K562 (cell line): ENCODE measurements at regions not wholly inside any gene's neighbourhood (a gene's known extent, or its start where the extent isn't known, plus 50 kb on each side); places are given as distances from the start of the nearest gene placed in this dataset.

ENCODE experiments used
- ATAC-seq: fragments of 200-7000 bp; cut with Tn5 transposase; 3 replicates; pipeline ENCODE4 v1.9.1; 2020; ENCODE audit warnings: moderate library complexity
- BruUV-seq: library from RNA; stranded (reverse); fragments of 400-500 nt; replicated peaks from 2 replicates; lab custom pipeline; 2021; lab: Mats Ljungman, UMichigan
- CTCF ChIA-PET: fragments of 300-600 bp; formaldehyde crosslinking; extraction: SDS; loops from one replicate; lab custom pipeline; 2021; ENCODE audit warnings: low intra/inter-chr PET ratio; lab: Yijun Ruan, JAX
- POLR2A ChIA-PET: fragments of 300-600, 350-650 bp; sonication (Branson Sonifier 250); formaldehyde crosslinking; extraction: SDS; loops from one replicate; lab custom pipeline; 2021; ENCODE audit warnings: antibody characterized with exemption, inconsistent platforms; lab: Yijun Ruan, JAX
- DNase-seq, 4 experiments: peaks; one replicate each; pipeline versions ENCODE4 v3.0.0 to v3.0.0-alpha.2; 2011 to 2018; ENCODE audit warnings: low spot score in 3 of 4, mixed read lengths in 3 of 4; ENCODE audit errors: extremely low read depth in 1 of 4
- FAIRE-seq: peaks from 2 replicates; lab custom pipeline; 2011; peaks lifted over from hg19 to GRCh38; lab: Jason Lieb, UNC
- H2AFZ ChIP-seq: 2 replicates; pipeline ENCODE4 v1.6.0; 2011; ENCODE audit warnings: low read depth, low read length, control low read depth, inconsistent platforms
- H3K27ac ChIP-seq: fragments of 200-600 bp; 3 replicates; pipeline ENCODE4 v1.8.0; 2011; ENCODE audit warnings: low read depth, mild to moderate bottlenecking, control low read depth, inconsistent platforms, low read length, moderate library complexity, mixed read lengths; ENCODE audit errors: extremely low read depth
- H3K27me3 ChIP-seq, 2 experiments: fragments of 300-600 bp in 1 of 2; 2 replicates in 1 of 2; 3 replicates in 1 of 2; pipeline versions ENCODE4 v1.6.0 to v1.8.0; 2011; ENCODE audit warnings: inconsistent platforms in 2 of 2, low read length in 2 of 2, mild to moderate bottlenecking in 1 of 2, mixed read lengths in 1 of 2, moderate library complexity in 1 of 2; ENCODE audit not compliant: control insufficient read depth in 2 of 2, insufficient read depth in 2 of 2
- H3K36me3 ChIP-seq: fragments of 300-600 bp; 3 replicates; pipeline ENCODE4 v1.8.0; 2011; ENCODE audit warnings: mild to moderate bottlenecking, low read length, inconsistent platforms; ENCODE audit not compliant: control insufficient read depth, insufficient read depth
- H3K4me1 ChIP-seq, 2 experiments: fragments of 200-600 bp in 1 of 2; replicated peaks in 1 of 2; 2 replicates in 1 of 2; 3 replicates in 1 of 2; pipeline versions ENCODE4 v1.5.1 to v1.8.0; 2011; ENCODE audit warnings: inconsistent platforms in 2 of 2, low read length in 2 of 2, mild to moderate bottlenecking in 1 of 2, mixed read lengths in 1 of 2, moderate library complexity in 1 of 2; ENCODE audit not compliant: control insufficient read depth in 2 of 2, insufficient read depth in 2 of 2
- H3K4me2 ChIP-seq: 2 replicates; pipeline ENCODE4 v1.6.1; 2011; ENCODE audit warnings: low read length, control low read depth, inconsistent platforms, mixed read lengths; ENCODE audit not compliant: insufficient read depth
- H3K4me3 ChIP-seq: fragments of 200-600 bp; sonication (generic), shearing (Covaris generic); 2 replicates; pipeline ENCODE4 v1.5.1; 2016; ENCODE audit warnings: control low read depth, inconsistent platforms
- H3K79me2 ChIP-seq: fragments of 200-600 bp; 3 replicates; pipeline ENCODE4 v1.8.0; 2011; ENCODE audit warnings: low read length, inconsistent platforms; ENCODE audit not compliant: control insufficient read depth, insufficient read depth
- H3K9ac ChIP-seq, 2 experiments: 2 replicates each; pipeline versions ENCODE4 v1.6.0 to v1.6.1; 2011; ENCODE audit warnings: low read depth in 2 of 2, low read length in 2 of 2, control low read depth in 1 of 2, inconsistent platforms in 1 of 2, mild to moderate bottlenecking in 1 of 2, mixed read lengths in 1 of 2; ENCODE audit not compliant: insufficient read depth in 1 of 2
- H3K9me1 ChIP-seq: one replicate; pipeline ENCODE4 v1.6.0; 2011; ENCODE audit warnings: inconsistent platforms, mild to moderate bottlenecking, low read length, moderate library complexity; ENCODE audit not compliant: control insufficient read depth, insufficient read depth
- H3K9me3 ChIP-seq: replicated peaks from 2 replicates; pipeline ENCODE4 v1.5.1; 2011; ENCODE audit warnings: low read depth, low read length, inconsistent platforms; ENCODE audit not compliant: control insufficient read depth, insufficient read depth
- H4K20me1 ChIP-seq: replicated peaks from 2 replicates; pipeline ENCODE4 v1.6.1; 2011; ENCODE audit warnings: low read length, inconsistent platforms, mixed read lengths; ENCODE audit not compliant: control insufficient read depth, insufficient read depth
- ARID4B ChIP-seq: sonication (generic); formaldehyde crosslinking; IDR thresholded peaks from 2 replicates; pipeline ENCODE4 v1.8.0; 2022; ENCODE audit warnings: mild to moderate bottlenecking, missing genetic modification reagents
- EWSR1 ChIP-seq: fragments of 450-650 bp; IDR thresholded peaks from 2 replicates; pipeline ENCODE4 v1.6.1; 2018; ENCODE audit warnings: borderline replicate concordance, mild to moderate bottlenecking, low read depth, moderate library complexity; ENCODE audit not compliant: partially characterized antibody
- NCOA4 ChIP-seq: fragments of 450-650 bp; IDR thresholded peaks from 2 replicates; pipeline ENCODE4 v1.6.1; 2018; ENCODE audit warnings: mild to moderate bottlenecking; ENCODE audit not compliant: partially characterized antibody
- NR4A1 ChIP-seq, 2 experiments: fragments of 250-450 bp in 1 of 2; fragments of 450-650 bp in 1 of 2; sonication (Bioruptor Pico) in 1 of 2; IDR thresholded peaks; 2 replicates each; pipeline versions ENCODE4 v1.4.0 to v1.6.1; 2016 to 2020; ENCODE audit warnings: mild to moderate bottlenecking in 2 of 2, missing compliant biosample characterization in 1 of 2, missing genetic modification characterization in 1 of 2, moderate library complexity in 1 of 2
- PHB2 ChIP-seq: fragments of 450-650 bp; IDR thresholded peaks from 2 replicates; pipeline ENCODE4 v1.6.1; 2017; ENCODE audit warnings: low read depth
- YY1 ChIP-seq, 3 experiments: IDR thresholded peaks; 2 replicates each; pipeline ENCODE4 v1.6.1; 2011; ENCODE audit warnings: low read length in 2 of 3, mild to moderate bottlenecking in 2 of 3, moderate library complexity in 2 of 3, borderline replicate concordance in 1 of 3, control low read depth in 1 of 3, low read depth in 1 of 3; ENCODE audit not compliant: insufficient read depth in 3 of 3, insufficient replicate concordance in 2 of 3, control insufficient read depth in 1 of 3, insufficient read length in 1 of 3; ENCODE audit errors: extremely low read depth in 1 of 3
- WGBS: fragments of 100-300 bp; shearing (Covaris generic); methylation state at CpG from one replicate; pipeline ENCODE4 v1.1.6; 2016; ENCODE audit warnings: low coverage, mixed read lengths; ENCODE audit not compliant: insufficient coverage; ENCODE audit errors: missing lambda C conversion rate; 5-methylcytosine and 5-hydroxymethylcytosine counted together
- in situ Hi-C: fragments of 300-500 bp; cut with MboI; formaldehyde crosslinking; loops from 4 replicates; pipeline ENCODE4 v1.15.0; 2018; ENCODE audit warnings: inconsistent platforms, mixed read lengths
- intact Hi-C: fragments of 100-400 bp; cut with micrococcal nuclease; formaldehyde crosslinking; loops from 2 replicates; pipeline ENCODE4 v1.14.2; 2022

- FAIRE-seq: peak; percentile 32
- H3K27ac ChIP-seq: no peak overlapping the region
These were observed 151.3 kb upstream of the ADO start for GRCh38 chr10:62653254-62653653.

More at GRCh38 chr10:62653254-62653653, 151.3 kb upstream of the ADO start:
- intact Hi-C loops: no loop called here
- Histone ChIP-seq H3K36me3 (no peaks in the 10 kb centered on the region), H4K20me1 (no peaks in the 10 kb centered on the region), H3K27me3 (no peaks in the 10 kb centered on the region), H3K79me2 (no peaks in the 10 kb centered on the region), H3K4me1 (no peaks in the 10 kb centered on the region)
- no peak for DNase-seq
- no peak for ATAC-seq
- POLR2A ChIA-PET: no interaction called here
- in situ Hi-C loops: no loop called here
- CTCF ChIA-PET: no interaction called here
- TF ChIP-seq YY1 (IDR thresholded peaks at IDR 0.05; ENCODE audit: borderline replicate concordance in 1 of 3, control insufficient read depth in 1 of 3, extremely low read depth in 1 of 3, insufficient read depth in 3 of 3, insufficient read length in 1 of 3, insufficient replicate concordance in 2 of 3, low read depth in 1 of 3, low read length in 2 of 3): peak in 1 of 3 experiments; percentile 55
- no peak for TF ChIP-seq NCOA4
- no peak for TF ChIP-seq ARID4B (CRISPR knock-in tag)
- TF ChIP-seq PHB2: no peak
- TF ChIP-seq EWSR1: no peak
- no peak for TF ChIP-seq NR4A1 (CRISPR knock-in tag; IDR thresholded peaks at IDR 0.05)
- TF ChIP-seq NR4A1 (tag; IDR thresholded peaks at IDR 0.05): no peak
- TF ChIP-seq, all 486 proteins: peak for 1
- no TSS peak for BruUV-seq
- Histone ChIP-seq H3K4me2 (no peak overlapping the region), H2AFZ (no peak overlapping the region), H3K9ac (no peak overlapping the region), H3K9me1 (no peaks in the 10 kb centered on the region), H3K4me3 (no peak overlapping the region), H3K9me3 (no peaks in the 10 kb centered on the region)
- under 1% methylated on average over 6 of the region's 6 CpGs for WGBS
